ENCODE measurements at regions not wholly inside any gene's neighbourhood (a gene's known extent, or its start where the extent isn't known, plus 50 kb on each side); places are given as distances from the start of the nearest gene placed in this dataset.

DNA sequence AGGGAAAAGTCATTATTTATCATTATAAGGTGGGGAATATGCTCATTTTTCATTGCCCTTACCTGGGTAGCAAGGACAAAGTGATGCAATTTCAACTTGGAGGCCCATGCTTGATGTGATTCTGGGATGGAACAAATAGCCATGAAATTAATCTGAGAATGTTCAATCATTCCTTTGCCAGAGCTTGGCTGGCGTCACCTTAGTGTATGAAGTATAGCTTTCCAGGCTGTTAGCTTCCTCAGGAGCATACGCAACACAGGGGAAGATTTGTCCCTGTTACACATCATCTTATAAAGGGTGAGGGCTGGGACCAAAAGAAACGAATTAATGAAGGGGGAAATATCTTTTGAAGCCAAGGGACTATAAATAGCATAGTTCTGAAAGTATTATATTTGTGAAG, 91.4 kb upstream of the DEPDC1 start:
- ChIA-PET CTCF (no interaction called here), POLR2A (no interaction called here)
- no peak for DNase-seq (ENCODE audit: extremely low spot score)
- no peak for TF ChIP-seq HDGF (IDR thresholded peaks at IDR 0.05; ENCODE audit: borderline replicate concordance)
- TF ChIP-seq FOXK2 (IDR thresholded peaks at IDR 0.05): no peak
- no peak for TF ChIP-seq CTBP1 (IDR thresholded peaks at IDR 0.05; ENCODE audit: borderline replicate concordance)
- no peak for TF ChIP-seq ARNT (IDR thresholded peaks at IDR 0.05)
- no peak for TF ChIP-seq FOXM1 (IDR thresholded peaks at IDR 0.05; ENCODE audit: borderline replicate concordance)
- TF ChIP-seq TARDBP (IDR thresholded peaks at IDR 0.05): no peak
- no peak for TF ChIP-seq BHLHE40 (IDR thresholded peaks at IDR 0.05; ENCODE audit: borderline replicate concordance)
- TF ChIP-seq FOXA1 (IDR thresholded peaks at IDR 0.05): no peak
- TF ChIP-seq NFRKB (IDR thresholded peaks at IDR 0.05): no peak
- TF ChIP-seq ZNF384 (IDR thresholded peaks at IDR 0.05): no peak
- TF ChIP-seq, protein P1, sequence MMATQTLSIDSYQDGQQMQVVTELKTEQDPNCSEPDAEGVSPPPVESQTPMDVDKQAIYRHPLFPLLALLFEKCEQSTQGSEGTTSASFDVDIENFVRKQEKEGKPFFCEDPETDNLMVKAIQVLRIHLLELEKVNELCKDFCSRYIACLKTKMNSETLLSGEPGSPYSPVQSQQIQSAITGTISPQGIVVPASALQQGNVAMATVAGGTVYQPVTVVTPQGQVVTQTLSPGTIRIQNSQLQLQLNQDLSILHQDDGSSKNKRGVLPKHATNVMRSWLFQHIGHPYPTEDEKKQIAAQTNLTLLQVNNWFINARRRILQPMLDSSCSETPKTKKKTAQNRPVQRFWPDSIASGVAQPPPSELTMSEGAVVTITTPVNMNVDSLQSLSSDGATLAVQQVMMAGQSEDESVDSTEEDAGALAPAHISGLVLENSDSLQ (IDR thresholded peaks at IDR 0.05): no peak
- no peak for TF ChIP-seq L3MBTL2 (conservative IDR thresholded peaks at IDR 0.05)

DNA sequence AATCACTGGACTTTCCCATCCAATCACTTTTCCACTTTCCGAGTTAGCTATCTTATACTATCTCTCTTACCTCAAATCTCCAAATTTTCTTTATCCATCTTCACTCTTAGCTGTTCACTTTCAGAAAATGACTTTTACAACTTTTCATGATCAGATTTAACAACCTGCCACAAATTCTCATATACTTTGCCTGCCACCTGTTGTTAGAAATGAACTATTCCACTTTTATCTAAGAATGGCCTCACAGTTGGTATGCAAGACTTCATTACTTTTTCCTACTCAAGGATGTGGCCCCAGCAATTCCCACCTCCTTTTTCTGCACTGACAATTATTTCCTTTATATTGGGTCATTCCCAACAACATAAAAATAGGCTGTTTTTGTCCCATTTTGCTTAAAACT, 93.6 kb upstream of the DEPDC1 start:
- ChIA-PET CTCF (no interaction called here), POLR2A (no interaction called here)
- no peak for DNase-seq (ENCODE audit: extremely low spot score)
- TF ChIP-seq, protein P1 (IDR thresholded peaks at IDR 0.05): peak; percentile 36; the same call in 1 of the 2 replicates
- TF ChIP-seq ELF4 (IDR thresholded peaks at IDR 0.05): no peak

DNA sequence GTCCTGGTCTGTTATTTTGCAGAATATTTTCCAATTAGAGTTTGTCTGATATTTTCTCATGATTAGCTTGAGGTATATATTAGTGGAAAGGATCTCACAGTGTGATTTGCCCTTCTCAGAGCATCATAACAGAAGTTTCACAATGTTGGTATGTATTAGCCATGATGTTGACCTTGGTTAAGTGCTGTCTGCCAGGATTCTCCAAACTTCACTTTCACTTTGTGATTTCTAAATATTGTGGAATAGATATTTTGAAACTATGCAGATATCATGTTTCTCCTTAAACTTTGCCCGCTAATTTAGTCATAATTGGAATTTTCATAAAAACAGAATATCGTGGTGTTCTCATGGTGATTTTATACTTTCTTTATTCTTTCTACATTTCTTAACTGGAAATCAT, 98.0 kb upstream of the DEPDC1 start:
- ChIA-PET POLR2A (no interaction called here), CTCF (no interaction called here)
- TF ChIP-seq ZNF384 (IDR thresholded peaks at IDR 0.05): no peak
- no peak for TF ChIP-seq FOXM1 (IDR thresholded peaks at IDR 0.05; ENCODE audit: borderline replicate concordance)
- no peak for TF ChIP-seq SUZ12 (IDR thresholded peaks at IDR 0.05)
- no peak for TF ChIP-seq L3MBTL2 (conservative IDR thresholded peaks at IDR 0.05)
- no peak for TF ChIP-seq NFRKB (IDR thresholded peaks at IDR 0.05)
- no peak for TF ChIP-seq BHLHE40 (IDR thresholded peaks at IDR 0.05; ENCODE audit: borderline replicate concordance)
- no peak for TF ChIP-seq ELF4 (IDR thresholded peaks at IDR 0.05)
- TF ChIP-seq SP1 (IDR thresholded peaks at IDR 0.05): no peak
- no peak for TF ChIP-seq CTBP1 (IDR thresholded peaks at IDR 0.05; ENCODE audit: borderline replicate concordance)
- TF ChIP-seq, protein P1 (IDR thresholded peaks at IDR 0.05): no peak
- TF ChIP-seq FOXK2 (IDR thresholded peaks at IDR 0.05): no peak
- TF ChIP-seq ARNT (IDR thresholded peaks at IDR 0.05): no peak
- TF ChIP-seq HDGF (IDR thresholded peaks at IDR 0.05; ENCODE audit: borderline replicate concordance): no peak
- TF ChIP-seq TARDBP (IDR thresholded peaks at IDR 0.05): no peak
- no peak for TF ChIP-seq FOXA1 (IDR thresholded peaks at IDR 0.05)
- TF ChIP-seq LEF1 (IDR thresholded peaks at IDR 0.05; ENCODE audit: borderline replicate concordance): no peak
- DNase-seq (ENCODE audit: extremely low spot score): no peak

DNA sequence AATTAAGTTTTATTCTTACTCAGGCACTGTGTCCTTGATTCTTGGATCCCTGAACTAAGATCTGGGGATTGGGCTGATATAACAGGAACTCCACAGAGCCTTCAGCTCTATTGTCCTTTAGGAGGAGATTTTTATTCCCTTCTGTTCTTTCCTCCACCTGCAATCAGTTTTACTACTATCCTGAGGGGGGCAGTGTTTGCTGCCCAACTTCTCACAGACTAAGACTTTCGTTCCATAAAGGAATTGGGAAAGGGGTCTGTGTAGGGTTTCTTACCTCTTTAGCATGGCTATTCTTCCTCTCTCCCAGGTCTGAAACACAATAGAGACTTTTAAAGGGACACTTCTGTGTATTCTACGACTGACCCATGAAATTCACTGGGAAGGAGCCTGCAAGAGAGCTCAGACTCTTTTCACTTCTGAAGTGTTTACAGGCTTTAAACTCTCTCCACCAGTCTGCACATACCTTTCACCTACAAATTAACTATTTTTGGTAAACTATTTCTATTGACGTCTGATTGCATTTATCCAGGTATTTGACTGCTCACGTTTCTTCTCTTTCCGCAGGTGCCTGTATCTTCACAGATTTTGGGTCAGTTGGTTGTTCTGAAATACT, 103.3 kb upstream of the DEPDC1 start:
- peak; percentile 52 for DNase-seq (ENCODE audit: extremely low spot score)
- POLR2A ChIA-PET: no interaction called here
- CTCF ChIA-PET: interaction anchor here (0.7 kb wide), 1 partner anchor 1215 kb away, joined by 3 read pairs; no protein-coding TSS in a partner anchor
- TF ChIP-seq ARNT (IDR thresholded peaks at IDR 0.05): no peak
- no peak for TF ChIP-seq CTBP1 (IDR thresholded peaks at IDR 0.05; ENCODE audit: borderline replicate concordance)
- TF ChIP-seq L3MBTL2 (conservative IDR thresholded peaks at IDR 0.05): no peak
- no peak for TF ChIP-seq NFRKB (IDR thresholded peaks at IDR 0.05)

DNA sequence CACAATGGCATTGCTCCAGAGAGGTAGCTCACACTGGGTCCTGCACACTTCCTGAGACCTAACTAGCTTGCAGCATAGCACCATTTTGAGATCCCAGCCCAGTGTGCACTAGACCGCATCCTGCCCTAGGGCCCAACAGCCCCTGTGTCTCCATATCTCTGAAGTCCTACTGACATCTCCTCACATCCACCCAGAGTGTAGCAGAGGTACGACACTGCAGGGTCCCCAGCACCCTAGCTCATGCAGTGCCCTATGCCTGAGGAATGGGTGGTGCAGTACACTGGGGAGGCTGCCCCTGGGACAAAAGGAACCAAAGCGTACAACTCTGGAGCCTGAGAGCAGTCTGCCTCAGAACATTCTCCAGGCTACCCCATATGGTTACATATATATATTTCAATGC, 111.4 kb upstream of the DEPDC1 start:
- TF ChIP-seq SP1 (IDR thresholded peaks at IDR 0.05) (no peak), TARDBP (IDR thresholded peaks at IDR 0.05) (no peak)
- no peak for DNase-seq (ENCODE audit: extremely low spot score)
- ChIA-PET CTCF (no interaction called here), POLR2A (no interaction called here)

DNA sequence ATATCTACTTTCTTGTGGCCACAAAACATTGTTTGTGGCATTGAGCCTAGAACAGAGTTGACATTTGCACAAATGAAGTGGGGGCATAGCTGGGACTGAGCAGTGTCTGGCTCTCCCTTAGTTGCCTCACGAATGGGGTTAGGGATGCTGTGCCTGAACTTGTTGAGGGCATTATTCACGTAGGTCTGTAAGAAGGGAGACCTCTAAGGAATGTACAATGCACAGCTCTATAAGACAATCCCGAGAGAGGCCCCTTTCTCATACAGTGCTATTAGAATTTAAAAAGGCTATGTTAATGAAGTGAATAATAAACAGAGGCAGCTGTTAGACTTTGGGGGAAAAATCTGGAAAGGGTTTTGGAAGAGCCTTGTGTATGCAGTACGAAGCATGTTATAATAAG, 118.4 kb upstream of the DEPDC1 start:
- no peak for DNase-seq (ENCODE audit: extremely low spot score)
- TF ChIP-seq FOXA1 (IDR thresholded peaks at IDR 0.05) (no peak), SP1 (IDR thresholded peaks at IDR 0.05) (no peak), ARNT (IDR thresholded peaks at IDR 0.05) (no peak), HDGF (IDR thresholded peaks at IDR 0.05; ENCODE audit: borderline replicate concordance) (no peak), TARDBP (IDR thresholded peaks at IDR 0.05) (no peak), LEF1 (IDR thresholded peaks at IDR 0.05; ENCODE audit: borderline replicate concordance) (no peak), SUZ12 (IDR thresholded peaks at IDR 0.05) (no peak), L3MBTL2 (conservative IDR thresholded peaks at IDR 0.05) (no peak), FOXK2 (IDR thresholded peaks at IDR 0.05) (no peak), FOXM1 (IDR thresholded peaks at IDR 0.05; ENCODE audit: borderline replicate concordance) (no peak), ELF4 (IDR thresholded peaks at IDR 0.05) (no peak), CTBP1 (IDR thresholded peaks at IDR 0.05; ENCODE audit: borderline replicate concordance) (no peak), ZNF384 (IDR thresholded peaks at IDR 0.05) (no peak), BHLHE40 (IDR thresholded peaks at IDR 0.05; ENCODE audit: borderline replicate concordance) (no peak), NFRKB (IDR thresholded peaks at IDR 0.05) (no peak)
- TF ChIP-seq, protein P1 (IDR thresholded peaks at IDR 0.05): no peak
- POLR2A ChIA-PET: no interaction called here
- CTCF ChIA-PET: no interaction called here

Data from HEK293T (cell line).